Naive B cell (primary cell): ENCODE measurements at regions not wholly inside any gene's neighbourhood (a gene's known extent, or its start where the extent isn't known, plus 50 kb on each side); places are given as distances from the start of the nearest gene placed in this dataset.

ENCODE experiments used
- ATAC-seq, 2 donors: fragments of 150-1000 bp; cut with Tn5 transposase; 2 replicates each; pipeline ENCODE4 v1.10.0; 2021; ENCODE audit warnings: low read depth in 2 of 2, mild to moderate bottlenecking in 2 of 2, moderate library complexity in 2 of 2
- DNase-seq: peaks from one replicate; pipeline ENCODE4 v3.0.0; 2022
- H3K27ac Mint-ChIP-seq, 6 donors: one replicate each; pipeline ENCODE4 v1.8.0; 2020 to 2022; ENCODE audit warnings: mild to moderate bottlenecking in 6 of 6, mixed read lengths in 6 of 6, moderate library complexity in 5 of 6, inconsistent platforms in 2 of 6
- H3K27me3 Mint-ChIP-seq, 3 donors: one replicate each; pipeline ENCODE4 v1.8.0; 2021 to 2022; ENCODE audit warnings: mixed read lengths in 3 of 3, mild to moderate bottlenecking in 1 of 3
- H3K36me3 Mint-ChIP-seq, 2 donors: one replicate each; pipeline ENCODE4 v1.8.0; 2020 to 2022; ENCODE audit warnings: mixed read lengths in 2 of 2, inconsistent platforms in 1 of 2, mild to moderate bottlenecking in 1 of 2
- H3K4me1 Mint-ChIP-seq, 3 donors: one replicate each; pipeline ENCODE4 v1.8.0; 2020 to 2022; ENCODE audit warnings: mixed read lengths in 3 of 3, inconsistent platforms in 1 of 3, mild to moderate bottlenecking in 1 of 3, moderate library complexity in 1 of 3
- H3K4me3 Mint-ChIP-seq, 8 donors: one replicate each; pipeline ENCODE4 v1.8.0; 2020 to 2022; ENCODE audit warnings: mild to moderate bottlenecking in 8 of 8, mixed read lengths in 8 of 8, moderate library complexity in 8 of 8, inconsistent platforms in 2 of 8
- H3K9me3 Mint-ChIP-seq, 7 donors: one replicate each; pipeline ENCODE4 v1.8.0; 2020 to 2022; ENCODE audit warnings: mixed read lengths in 7 of 7, mild to moderate bottlenecking in 5 of 7, inconsistent platforms in 2 of 7, moderate library complexity in 1 of 7

GRCh38 chr6:93821953-93822352 is 402.6 kb upstream of the EPHA7 start:
- Mint-ChIP-seq H3K27ac (no peak overlapping the region), H3K4me3 (no peak overlapping the region), H3K4me1 (no peaks in the 10 kb centered on the region), H3K36me3 (no peaks in the 10 kb centered on the region), H3K27me3 (no peaks in the 10 kb centered on the region), H3K9me3 (peaks cover 0 to 5% (median 0%) of the 10 kb centered on the region in 7 donors)
- DNase-seq (no peak), ATAC-seq (no peak)

- H3K4me1 Mint-ChIP-seq, result no peaks in the 10 kb centered on the region
- H3K27ac Mint-ChIP-seq, result no peak overlapping the region
- H3K4me3 Mint-ChIP-seq, result no peak overlapping the region
- H3K27me3 Mint-ChIP-seq, result no peaks in the 10 kb centered on the region
- DNase-seq (no peak), ATAC-seq (no peak)
- H3K36me3 Mint-ChIP-seq, result no peaks in the 10 kb centered on the region
- H3K9me3 Mint-ChIP-seq, result peaks cover 0 to 5% (median 0%) of the 10 kb centered on the region in 7 donors
These were observed 401.2 kb upstream of the EPHA7 start for GRCh38 chr6:93820465-93821082.

GRCh38 chr6:93819189-93819588 is 399.8 kb upstream of the EPHA7 start:
- Mint-ChIP-seq H3K27me3 (no peaks in the 10 kb centered on the region), H3K36me3 (no peaks in the 10 kb centered on the region), H3K4me1 (no peaks in the 10 kb centered on the region), H3K4me3 (no peak overlapping the region), H3K27ac (no peak overlapping the region), H3K9me3 (peaks cover 0 to 5% (median 0%) of the 10 kb centered on the region in 7 donors)
- DNase-seq (no peak), ATAC-seq (no peak)

GRCh38 chr6:93817937-93818336 is 398.6 kb upstream of the EPHA7 start:
- ATAC-seq (no peak), DNase-seq (no peak)
- no peaks in the 10 kb centered on the region for H3K4me1 Mint-ChIP-seq

GRCh38 chr6:93806409-93807270 is 387.3 kb upstream of the EPHA7 start:
- H3K4me1 Mint-ChIP-seq, result no peaks in the 10 kb centered on the region
- no peaks in the 10 kb centered on the region for H3K36me3 Mint-ChIP-seq
- DNase-seq (no peak), ATAC-seq (no peak)
- no peaks in the 10 kb centered on the region for H3K27me3 Mint-ChIP-seq
- no peak overlapping the region for H3K27ac Mint-ChIP-seq
- no peak overlapping the region for H3K4me3 Mint-ChIP-seq
- peaks cover 0 to 17% (median 3%) of the 10 kb centered on the region in 7 donors for H3K9me3 Mint-ChIP-seq

More at GRCh38 chr6:93817937-93818336, 398.6 kb upstream of the EPHA7 start:
- H3K9me3 Mint-ChIP-seq, result peaks cover 0 to 6% (median 1%) of the 10 kb centered on the region in 7 donors
- no peaks in the 10 kb centered on the region for H3K36me3 Mint-ChIP-seq
- H3K4me3 Mint-ChIP-seq, result no peak overlapping the region
- H3K27ac Mint-ChIP-seq, result no peak overlapping the region
- no peaks in the 10 kb centered on the region for H3K27me3 Mint-ChIP-seq

- ATAC-seq, result no peak
- no peak overlapping the region for H3K27ac Mint-ChIP-seq
- no peak for DNase-seq
- H3K4me1 Mint-ChIP-seq, result no peaks in the 10 kb centered on the region
- no peaks in the 10 kb centered on the region for H3K36me3 Mint-ChIP-seq
- no peak overlapping the region for H3K4me3 Mint-ChIP-seq
- H3K9me3 Mint-ChIP-seq, result peaks cover 0 to 8% (median 0%) of the 10 kb centered on the region in 7 donors
- no peaks in the 10 kb centered on the region for H3K27me3 Mint-ChIP-seq
These were observed 381.9 kb upstream of the EPHA7 start for GRCh38 chr6:93801101-93801847.

GRCh38 chr6:93799226-93799625 is 379.9 kb upstream of the EPHA7 start:
- no peak for ATAC-seq
- no peak for DNase-seq
- H3K4me3 Mint-ChIP-seq, result no peak overlapping the region
- no peaks in the 10 kb centered on the region for H3K4me1 Mint-ChIP-seq
- H3K36me3 Mint-ChIP-seq, result no peaks in the 10 kb centered on the region
- H3K27ac Mint-ChIP-seq, result no peak overlapping the region
- H3K9me3 Mint-ChIP-seq, result peaks cover 0 to 6% (median 0%) of the 10 kb centered on the region in 7 donors
- no peaks in the 10 kb centered on the region for H3K27me3 Mint-ChIP-seq

- no peak overlapping the region for H3K27ac Mint-ChIP-seq
- no peaks in the 10 kb centered on the region for H3K27me3 Mint-ChIP-seq
- no peaks in the 10 kb centered on the region for H3K4me1 Mint-ChIP-seq
- ATAC-seq (no peak), DNase-seq (no peak)
- no peak overlapping the region for H3K4me3 Mint-ChIP-seq
- H3K9me3 Mint-ChIP-seq, result peaks cover 0 to 4% (median 0%) of the 10 kb centered on the region in 7 donors
- no peaks in the 10 kb centered on the region for H3K36me3 Mint-ChIP-seq
These were observed 374.8 kb upstream of the EPHA7 start for GRCh38 chr6:93794166-93794565.

GRCh38 chr6:93792746-93793145 is 373.4 kb upstream of the EPHA7 start:
- Mint-ChIP-seq H3K9me3 (peaks cover 0 to 5% (median 0%) of the 10 kb centered on the region in 7 donors), H3K4me3 (no peak overlapping the region), H3K36me3 (no peaks in the 10 kb centered on the region), H3K27ac (no peak overlapping the region), H3K4me1 (no peaks in the 10 kb centered on the region), H3K27me3 (no peaks in the 10 kb centered on the region)
- DNase-seq (no peak), ATAC-seq (no peak)

- Mint-ChIP-seq H3K36me3 (no peaks in the 10 kb centered on the region), H3K9me3 (peaks cover 0 to 5% (median 0%) of the 10 kb centered on the region in 7 donors), H3K4me3 (no peak overlapping the region), H3K27ac (no peak overlapping the region), H3K4me1 (no peaks in the 10 kb centered on the region), H3K27me3 (no peaks in the 10 kb centered on the region)
- no peak for DNase-seq
- ATAC-seq, result no peak
These were observed 371.6 kb upstream of the EPHA7 start for GRCh38 chr6:93790981-93791380.

GRCh38 chr6:93789532-93789931 is 370.2 kb upstream of the EPHA7 start:
- no peak overlapping the region for H3K4me3 Mint-ChIP-seq
- ATAC-seq, result no peak
- no peak for DNase-seq
- no peak overlapping the region for H3K27ac Mint-ChIP-seq
- H3K27me3 Mint-ChIP-seq, result no peaks in the 10 kb centered on the region
- H3K9me3 Mint-ChIP-seq, result peaks cover 0 to 5% (median 0%) of the 10 kb centered on the region in 7 donors
- no peaks in the 10 kb centered on the region for H3K4me1 Mint-ChIP-seq
- H3K36me3 Mint-ChIP-seq, result no peaks in the 10 kb centered on the region

- no peaks in the 10 kb centered on the region for H3K4me1 Mint-ChIP-seq
These were observed 368.5 kb upstream of the EPHA7 start for GRCh38 chr6:93787841-93788240.

GRCh38 chr6:93786474-93787330 is 367.3 kb upstream of the EPHA7 start:
- no peak for ATAC-seq
- Mint-ChIP-seq H3K4me3 (no peak overlapping the region), H3K4me1 (no peaks in the 10 kb centered on the region), H3K27me3 (no peaks in the 10 kb centered on the region), H3K36me3 (no peaks in the 10 kb centered on the region), H3K9me3 (peaks cover 0 to 5% (median 0%) of the 10 kb centered on the region in 7 donors), H3K27ac (no peak overlapping the region)
- DNase-seq, result no peak

More at GRCh38 chr6:93787841-93788240, 368.5 kb upstream of the EPHA7 start:
- ATAC-seq, result no peak
- Mint-ChIP-seq H3K27me3 (no peaks in the 10 kb centered on the region), H3K27ac (no peak overlapping the region), H3K36me3 (no peaks in the 10 kb centered on the region), H3K9me3 (peaks cover 0 to 5% (median 0%) of the 10 kb centered on the region in 7 donors), H3K4me3 (no peak overlapping the region)
- DNase-seq, result no peak
